ENCODE measurements at regions not wholly inside any gene's neighbourhood (a gene's known extent, or its start where the extent isn't known, plus 50 kb on each side); places are given as distances from the start of the nearest gene placed in this dataset.

DNA sequence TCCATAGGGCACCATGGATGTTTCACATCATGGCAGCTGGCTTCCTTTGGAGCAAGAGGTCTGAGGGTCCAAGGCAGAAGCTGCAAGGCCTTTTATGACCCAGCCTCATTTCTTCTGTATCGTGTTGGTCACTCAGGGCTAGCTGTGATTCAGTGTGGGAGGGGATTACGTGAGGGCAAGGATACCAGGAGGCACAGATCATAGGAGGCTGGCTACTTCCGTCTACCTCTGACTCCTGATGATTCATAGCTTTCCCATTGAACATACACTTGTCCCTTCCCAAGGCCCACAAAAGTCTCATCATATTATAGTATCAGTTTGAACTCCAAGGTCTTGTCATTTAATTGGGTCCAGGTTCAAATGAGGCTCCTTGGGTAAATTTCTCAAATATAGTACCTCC, 135.3 kb upstream of the ZBED5 start:
- Mint-ChIP-seq H3K9me3 (peaks cover 0 to 3% (median 0%) of the 10 kb centered on the region in 8 donors), H3K27ac (no peak overlapping the region), H3K4me3 (no peak overlapping the region), H3K27me3 (peaks cover 4 to 9% of the 10 kb centered on the region in 2 donors), H3K4me1 (no peaks in the 10 kb centered on the region), H3K36me3 (no peaks in the 10 kb centered on the region)
- Histone ChIP-seq H3K9me3 (ENCODE audit: control insufficient read depth in 1 of 2, low read length in 2 of 2) (no peaks in the 10 kb centered on the region), H3K27me3 (ENCODE audit: insufficient read depth, low read length) (no peaks in the 10 kb centered on the region), H3K4me1 (ENCODE audit: insufficient read depth, low read length) (no peaks in the 10 kb centered on the region), H3K4me3 (ENCODE audit: low read length in 2 of 2) (no peak overlapping the region), H3K36me3 (ENCODE audit: insufficient read depth, low read length) (no peaks in the 10 kb centered on the region), H3K27ac (ENCODE audit: low read depth, low read length) (no peak overlapping the region)
- ChIA-PET POLR2A (ENCODE audit: partially characterized antibody) (no interaction called here), CTCF (ENCODE audit: partially characterized antibody) (no interaction called here)
- no peak for DNase-seq
- intact Hi-C loops (cut with micrococcal nuclease) = no loop called here

GRCh38 chr11:10991393-10991792, 133.5 kb upstream of the ZBED5 start:
- Histone ChIP-seq H3K27me3 (ENCODE audit: insufficient read depth, low read length) (no peaks in the 10 kb centered on the region), H3K4me3 (ENCODE audit: low read length in 2 of 2) (no peak overlapping the region), H3K36me3 (ENCODE audit: insufficient read depth, low read length) (no peaks in the 10 kb centered on the region), H3K27ac (ENCODE audit: low read depth, low read length) (no peak overlapping the region), H3K9me3 (ENCODE audit: control insufficient read depth in 1 of 2, low read length in 2 of 2) (no peaks in the 10 kb centered on the region), H3K4me1 (ENCODE audit: insufficient read depth, low read length) (no peaks in the 10 kb centered on the region)
- Mint-ChIP-seq H3K4me1 (no peaks in the 10 kb centered on the region), H3K9me3 (peaks cover 0 to 3% (median 0%) of the 10 kb centered on the region in 8 donors), H3K27ac (no peak overlapping the region), H3K36me3 (no peaks in the 10 kb centered on the region), H3K27me3 (peaks cover 2 to 3% of the 10 kb centered on the region in 2 donors), H3K4me3 (no peak overlapping the region)
- CTCF ChIA-PET (ENCODE audit: partially characterized antibody) = interaction anchor here (1.0 to 1.6 kb wide), 2 partner anchors 18 to 1290 kb away, joined by 3 read pairs; no protein-coding TSS in a partner anchor
- POLR2A ChIA-PET (ENCODE audit: partially characterized antibody) = no interaction called here
- intact Hi-C loops (cut with micrococcal nuclease) = no loop called here
- DNase-seq = no peak

DNA sequence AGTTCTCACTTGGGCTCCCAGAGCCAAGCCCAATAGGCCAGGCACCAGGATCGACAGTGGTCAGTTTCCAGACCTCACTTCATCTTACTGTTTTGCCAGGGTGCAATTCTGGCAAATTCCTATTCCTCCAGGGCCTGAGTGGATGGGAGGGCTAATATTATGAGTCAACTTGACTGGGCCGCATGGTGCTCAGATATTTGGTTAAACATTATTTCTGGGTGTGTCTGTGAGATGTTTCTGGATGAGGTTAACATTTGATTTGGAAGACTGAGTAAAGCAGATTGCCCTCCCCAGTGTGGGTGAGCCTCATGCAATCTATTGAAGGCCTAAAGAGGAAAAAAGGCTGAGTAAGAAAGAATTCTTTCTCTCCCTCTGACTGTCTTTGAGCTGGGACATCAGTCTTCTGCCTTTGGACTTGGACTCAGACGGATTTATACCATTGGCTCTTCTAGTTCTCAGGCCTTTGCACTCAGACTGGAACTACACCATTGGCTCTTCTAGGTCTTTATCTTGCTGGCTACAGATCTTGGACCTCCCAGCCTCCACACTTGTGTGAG, 132.9 kb upstream of the ZBED5 start:
- H3K27me3 ChIP-seq (ENCODE audit: insufficient read depth, low read length) = no peaks in the 10 kb centered on the region
- ChIA-PET CTCF (ENCODE audit: partially characterized antibody) (interaction anchor here (1.0 to 1.6 kb wide), 2 partner anchors 17 to 1291 kb away, joined by 3 read pairs; no protein-coding TSS in a partner anchor), POLR2A (ENCODE audit: partially characterized antibody) (no interaction called here)
- Mint-ChIP-seq H3K4me1 (no peaks in the 10 kb centered on the region), H3K27me3 (peaks cover 2 to 3% of the 10 kb centered on the region in 2 donors), H3K9me3 (peaks cover 0 to 3% (median 0%) of the 10 kb centered on the region in 8 donors), H3K27ac (no peak overlapping the region), H3K36me3 (no peaks in the 10 kb centered on the region), H3K4me3 (no peak overlapping the region)
- no peak overlapping the region for H3K4me3 ChIP-seq (ENCODE audit: low read length in 2 of 2)
- H3K36me3 ChIP-seq (ENCODE audit: insufficient read depth, low read length) = no peaks in the 10 kb centered on the region
- no peak overlapping the region for H3K27ac ChIP-seq (ENCODE audit: low read depth, low read length)
- intact Hi-C loops (cut with micrococcal nuclease) = no loop called here
- H3K4me1 ChIP-seq (ENCODE audit: insufficient read depth, low read length) = no peaks in the 10 kb centered on the region
- no peak for DNase-seq
- H3K9me3 ChIP-seq (ENCODE audit: control insufficient read depth in 1 of 2, low read length in 2 of 2) = no peaks in the 10 kb centered on the region

DNA sequence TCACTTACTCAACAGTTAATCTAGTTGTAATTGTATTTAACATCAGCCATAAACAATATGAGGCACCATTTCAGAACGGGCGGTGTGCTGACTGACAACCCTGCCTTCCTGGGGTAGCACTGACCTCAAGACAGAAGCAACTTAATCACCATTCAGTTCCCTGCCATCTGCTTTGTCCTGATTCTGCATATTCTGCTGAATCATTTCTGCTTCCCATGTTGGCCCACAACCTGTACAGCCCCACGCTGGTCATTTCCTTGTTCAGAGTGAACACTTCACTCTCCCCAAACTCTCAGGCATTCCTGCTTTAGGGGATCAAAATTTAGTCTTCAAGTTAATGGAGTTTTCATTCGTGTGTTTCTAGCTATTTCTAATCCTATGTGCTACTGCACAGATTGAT, 132.3 kb upstream of the ZBED5 start:
- Mint-ChIP-seq H3K4me3 (no peak overlapping the region), H3K27ac (no peak overlapping the region), H3K27me3 (peaks cover 2% of the 10 kb centered on the region in 2 donors), H3K36me3 (no peaks in the 10 kb centered on the region), H3K4me1 (no peaks in the 10 kb centered on the region), H3K9me3 (peaks cover 0 to 3% (median 0%) of the 10 kb centered on the region in 8 donors)
- CTCF ChIA-PET (ENCODE audit: partially characterized antibody) = no interaction called here
- Histone ChIP-seq H3K27ac (ENCODE audit: low read depth, low read length) (no peak overlapping the region), H3K27me3 (ENCODE audit: insufficient read depth, low read length) (no peaks in the 10 kb centered on the region), H3K4me1 (ENCODE audit: insufficient read depth, low read length) (no peaks in the 10 kb centered on the region), H3K4me3 (ENCODE audit: low read length in 2 of 2) (no peak overlapping the region), H3K9me3 (ENCODE audit: control insufficient read depth in 1 of 2, low read length in 2 of 2) (no peaks in the 10 kb centered on the region), H3K36me3 (ENCODE audit: insufficient read depth, low read length) (no peaks in the 10 kb centered on the region)
- DNase-seq = no peak
- intact Hi-C loops (cut with micrococcal nuclease) = no loop called here
- POLR2A ChIA-PET (ENCODE audit: partially characterized antibody) = no interaction called here

GRCh38 chr11:10986006-10986405, 128.2 kb upstream of the ZBED5 start:
- ChIA-PET POLR2A (ENCODE audit: partially characterized antibody) (no interaction called here), CTCF (ENCODE audit: partially characterized antibody) (interaction anchor here (1.4 kb wide), 1 partner anchor 52 kb away, joined by 5 read pairs; no protein-coding TSS in a partner anchor)
- H3K4me1 ChIP-seq (ENCODE audit: insufficient read depth, low read length) = no peaks in the 10 kb centered on the region
- no peaks in the 10 kb centered on the region for H3K36me3 Mint-ChIP-seq
- no peak for DNase-seq
- H3K9me3 ChIP-seq (ENCODE audit: control insufficient read depth in 1 of 2, low read length in 2 of 2) = no peaks in the 10 kb centered on the region
- H3K4me3 ChIP-seq (ENCODE audit: low read length in 2 of 2) = no peak overlapping the region
- no peaks in the 10 kb centered on the region for H3K27me3 ChIP-seq (ENCODE audit: insufficient read depth, low read length)
- intact Hi-C loops (cut with micrococcal nuclease) = no loop called here
- H3K27ac Mint-ChIP-seq = no peak overlapping the region
- no peak overlapping the region for H3K27ac ChIP-seq (ENCODE audit: low read depth, low read length)
- H3K36me3 ChIP-seq (ENCODE audit: insufficient read depth, low read length) = no peaks in the 10 kb centered on the region
- H3K4me1 Mint-ChIP-seq = no peaks in the 10 kb centered on the region
- H3K4me3 Mint-ChIP-seq = no peak overlapping the region
- H3K9me3 Mint-ChIP-seq = peaks cover 0 to 2% (median 0%) of the 10 kb centered on the region in 8 donors
- H3K27me3 Mint-ChIP-seq = peaks cover 6 to 15% of the 10 kb centered on the region in 2 donors

GRCh38 chr11:10984742-10985141, 126.9 kb upstream of the ZBED5 start:
- H3K27ac Mint-ChIP-seq = no peak overlapping the region
- no peaks in the 10 kb centered on the region for H3K36me3 ChIP-seq (ENCODE audit: insufficient read depth, low read length)
- H3K27me3 Mint-ChIP-seq = peaks cover 6 to 15% of the 10 kb centered on the region in 2 donors
- DNase-seq = no peak
- no peaks in the 10 kb centered on the region for H3K4me1 ChIP-seq (ENCODE audit: insufficient read depth, low read length)
- no peaks in the 10 kb centered on the region for H3K36me3 Mint-ChIP-seq
- no peaks in the 10 kb centered on the region for H3K27me3 ChIP-seq (ENCODE audit: insufficient read depth, low read length)
- H3K9me3 Mint-ChIP-seq = peaks cover 0 to 2% (median 0%) of the 10 kb centered on the region in 8 donors
- H3K4me3 ChIP-seq (ENCODE audit: low read length in 2 of 2) = no peak overlapping the region
- CTCF ChIA-PET (ENCODE audit: partially characterized antibody) = interaction anchor here (1.4 kb wide), 1 partner anchor 51 kb away, joined by 5 read pairs; no protein-coding TSS in a partner anchor
- no peak overlapping the region for H3K4me3 Mint-ChIP-seq
- intact Hi-C loops (cut with micrococcal nuclease) = no loop called here
- POLR2A ChIA-PET (ENCODE audit: partially characterized antibody) = no interaction called here
- no peak overlapping the region for H3K27ac ChIP-seq (ENCODE audit: low read depth, low read length)
- H3K4me1 Mint-ChIP-seq = no peaks in the 10 kb centered on the region
- H3K9me3 ChIP-seq (ENCODE audit: control insufficient read depth in 1 of 2, low read length in 2 of 2) = no peaks in the 10 kb centered on the region

GRCh38 chr11:10984250-10984649, 126.4 kb upstream of the ZBED5 start:
- no peak overlapping the region for H3K27ac Mint-ChIP-seq
- no peaks in the 10 kb centered on the region for H3K4me1 Mint-ChIP-seq

More at GRCh38 chr11:10984250-10984649, 126.4 kb upstream of the ZBED5 start:
- DNase-seq = no peak
- ChIA-PET POLR2A (ENCODE audit: partially characterized antibody) (no interaction called here), CTCF (ENCODE audit: partially characterized antibody) (interaction anchor here (1.3 kb wide), 1 partner anchor 50 kb away, joined by 3 read pairs; no protein-coding TSS in a partner anchor)
- Mint-ChIP-seq H3K27me3 (peaks cover 6 to 15% of the 10 kb centered on the region in 2 donors), H3K9me3 (peaks cover 0 to 2% (median 0%) of the 10 kb centered on the region in 8 donors), H3K4me3 (no peak overlapping the region), H3K36me3 (no peaks in the 10 kb centered on the region)
- Histone ChIP-seq H3K27me3 (ENCODE audit: insufficient read depth, low read length) (no peaks in the 10 kb centered on the region), H3K4me3 (ENCODE audit: low read length in 2 of 2) (no peak overlapping the region), H3K9me3 (ENCODE audit: control insufficient read depth in 1 of 2, low read length in 2 of 2) (no peaks in the 10 kb centered on the region), H3K27ac (ENCODE audit: low read depth, low read length) (no peak overlapping the region), H3K4me1 (ENCODE audit: insufficient read depth, low read length) (no peaks in the 10 kb centered on the region), H3K36me3 (ENCODE audit: insufficient read depth, low read length) (no peaks in the 10 kb centered on the region)
- intact Hi-C loops (cut with micrococcal nuclease) = no loop called here
